Mammary epithelial cell (primary cell): ENCODE measurements at regions not wholly inside any gene's neighbourhood (a gene's known extent, or its start where the extent isn't known, plus 50 kb on each side); places are given as distances from the start of the nearest gene placed in this dataset.

Experiments used
- EZH2 ChIP-seq: IDR thresholded peaks from 2 replicates; pipeline ENCODE4 v1.6.1; 2012; ENCODE audit warnings: low read length, inconsistent platforms, borderline replicate concordance
- TF ChIP-seq, protein P1 (sequence below), 2 donors: IDR thresholded peaks in 1 of 2; conservative IDR thresholded peaks in 1 of 2; 2 replicates each; pipeline ENCODE4 v1.5.1; 2011 to 2012; ENCODE audit warnings: inconsistent platforms in 2 of 2, low read length in 2 of 2, mild to moderate bottlenecking in 2 of 2, control low read depth in 1 of 2, low read depth in 1 of 2; ENCODE audit not compliant: insufficient read depth in 1 of 2; ENCODE audit errors: extremely low read depth in 1 of 2

DNA sequence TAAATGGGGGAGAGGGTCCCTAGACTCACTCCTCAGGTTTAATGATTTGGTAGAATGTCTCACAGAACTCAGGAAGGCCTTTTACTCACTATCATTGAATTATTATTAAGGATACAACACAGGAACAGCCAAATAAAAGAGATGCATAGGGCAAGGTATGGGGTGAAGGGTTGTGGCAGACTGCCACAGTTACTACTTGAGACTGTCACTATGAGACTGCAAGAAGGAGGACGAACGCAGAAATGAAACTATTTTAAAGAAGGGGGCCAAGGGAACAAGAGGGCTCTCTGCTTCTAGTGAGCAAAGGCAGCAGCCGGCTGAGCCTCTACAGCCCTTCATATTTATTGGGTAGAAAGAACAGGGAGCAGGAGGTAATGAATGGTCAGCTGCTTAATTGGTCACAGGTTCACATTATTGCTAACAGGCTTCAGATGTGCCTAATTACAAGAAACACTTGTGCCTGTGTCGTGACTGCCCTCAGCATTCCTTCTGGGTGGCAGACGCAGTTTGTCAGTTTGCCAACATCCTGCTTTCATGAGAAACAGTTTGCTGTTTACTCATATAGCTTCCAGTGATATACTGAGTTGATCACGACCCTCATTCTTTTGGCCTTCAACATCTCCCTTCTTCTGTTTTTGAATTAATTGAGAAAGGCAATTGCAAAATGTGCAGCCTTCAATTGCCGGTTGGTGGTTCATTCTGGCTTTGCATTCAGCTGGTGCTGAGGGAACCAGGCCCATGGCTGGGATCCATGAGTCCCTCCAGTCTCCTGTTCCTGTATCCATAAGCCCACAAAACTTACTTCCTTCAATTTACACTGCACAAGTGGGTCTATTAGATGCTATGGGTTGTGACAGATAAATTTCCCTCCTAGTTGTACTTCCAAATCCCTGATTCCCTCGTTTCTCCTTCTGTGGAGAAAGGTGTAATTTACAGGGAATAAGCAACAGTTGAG is 82.8 kb upstream of the PLEKHG7 start:
- TF ChIP-seq, protein P1, sequence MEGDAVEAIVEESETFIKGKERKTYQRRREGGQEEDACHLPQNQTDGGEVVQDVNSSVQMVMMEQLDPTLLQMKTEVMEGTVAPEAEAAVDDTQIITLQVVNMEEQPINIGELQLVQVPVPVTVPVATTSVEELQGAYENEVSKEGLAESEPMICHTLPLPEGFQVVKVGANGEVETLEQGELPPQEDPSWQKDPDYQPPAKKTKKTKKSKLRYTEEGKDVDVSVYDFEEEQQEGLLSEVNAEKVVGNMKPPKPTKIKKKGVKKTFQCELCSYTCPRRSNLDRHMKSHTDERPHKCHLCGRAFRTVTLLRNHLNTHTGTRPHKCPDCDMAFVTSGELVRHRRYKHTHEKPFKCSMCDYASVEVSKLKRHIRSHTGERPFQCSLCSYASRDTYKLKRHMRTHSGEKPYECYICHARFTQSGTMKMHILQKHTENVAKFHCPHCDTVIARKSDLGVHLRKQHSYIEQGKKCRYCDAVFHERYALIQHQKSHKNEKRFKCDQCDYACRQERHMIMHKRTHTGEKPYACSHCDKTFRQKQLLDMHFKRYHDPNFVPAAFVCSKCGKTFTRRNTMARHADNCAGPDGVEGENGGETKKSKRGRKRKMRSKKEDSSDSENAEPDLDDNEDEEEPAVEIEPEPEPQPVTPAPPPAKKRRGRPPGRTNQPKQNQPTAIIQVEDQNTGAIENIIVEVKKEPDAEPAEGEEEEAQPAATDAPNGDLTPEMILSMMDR (conservative IDR thresholded peaks at IDR 0.05 in 1 of 2, IDR thresholded peaks at IDR 0.05 in 1 of 2; ENCODE audit: extremely low read depth in 1 of 2, insufficient read depth in 1 of 2, low read depth in 1 of 2, low read length in 2 of 2) = no peak
- no peak for TF ChIP-seq EZH2
